ENCODE measurements at regions not wholly inside any gene's neighbourhood (a gene's known extent, or its start where the extent isn't known, plus 50 kb on each side); places are given as distances from the start of the nearest gene placed in this dataset.
"Not testable (repeated sequence)": the region's sequence is repeated elsewhere in the genome, so short reads cannot be mapped to it uniquely, and the experiment has no call there.

GRCh38 chr3:191148131-191148530 lies 50.9 kb upstream of the OSTN start:
- DNase-seq, result no peak

DNA sequence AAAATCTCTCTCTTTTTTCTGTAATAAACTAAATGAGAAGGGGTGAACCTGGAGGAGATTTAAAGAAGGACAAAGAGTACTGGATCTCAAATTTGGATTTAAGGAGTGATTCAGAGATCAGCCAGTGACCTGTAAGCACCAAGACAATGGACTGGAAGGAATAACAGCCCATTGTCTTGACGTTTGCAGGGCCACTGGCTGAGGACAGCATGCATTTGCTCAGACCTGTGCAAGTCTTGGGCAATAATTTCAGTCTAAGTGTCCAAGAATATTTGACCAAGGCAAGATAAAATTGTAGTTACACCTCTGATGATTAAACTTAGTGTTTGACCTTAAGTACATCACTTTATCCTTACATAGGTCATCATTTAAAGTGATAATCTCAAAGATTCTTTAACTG lies 55.8 kb upstream of the OSTN start:
- DNase-seq, result no peak

- DNase-seq, result no peak
Observed at GRCh38 chr3:191141728-191142127, 57.3 kb upstream of the OSTN start.

DNA sequence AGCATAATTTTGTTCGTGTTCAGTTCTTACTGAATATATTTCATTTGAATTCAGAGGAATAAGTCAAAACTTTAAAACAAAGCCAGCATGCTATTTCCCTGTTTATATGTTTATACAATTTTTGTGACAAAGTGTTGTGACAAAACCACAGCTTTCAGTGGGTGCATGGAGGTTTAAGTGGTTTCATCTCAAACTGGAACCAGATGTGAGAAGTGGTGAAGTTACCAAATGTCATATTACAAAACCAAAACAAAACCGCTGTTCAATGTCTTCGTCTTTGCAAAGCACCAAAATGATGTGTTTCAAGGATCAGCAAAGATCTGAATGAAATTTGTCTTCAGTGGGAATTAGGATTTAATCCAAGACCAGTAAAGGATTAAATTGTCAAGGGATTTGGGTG lies 59.3 kb upstream of the OSTN start:
- no peak for DNase-seq

GRCh38 chr3:191138937-191139336 lies 60.1 kb upstream of the OSTN start:
- DNase-seq, result no peak

DNA sequence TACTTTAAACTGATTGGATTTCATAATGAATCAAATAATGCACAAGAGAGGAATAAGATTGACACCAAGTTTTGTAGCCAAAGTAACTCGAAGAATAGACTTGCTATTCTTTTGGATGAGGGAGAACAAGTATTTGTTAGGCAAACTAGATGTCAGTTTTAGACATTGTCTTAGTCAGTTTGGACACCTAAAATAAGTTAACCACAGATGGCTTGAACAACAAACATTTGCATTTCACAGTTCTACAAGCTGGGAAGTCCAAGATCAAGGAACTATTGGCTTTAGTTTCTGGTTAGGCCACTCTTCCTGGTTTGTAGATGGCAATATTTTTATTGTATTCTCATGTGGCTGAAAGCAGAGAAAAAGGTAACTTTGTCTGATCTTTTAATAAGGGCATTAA lies 61.3 kb upstream of the OSTN start:
- DNase-seq, result no peak

DNA sequence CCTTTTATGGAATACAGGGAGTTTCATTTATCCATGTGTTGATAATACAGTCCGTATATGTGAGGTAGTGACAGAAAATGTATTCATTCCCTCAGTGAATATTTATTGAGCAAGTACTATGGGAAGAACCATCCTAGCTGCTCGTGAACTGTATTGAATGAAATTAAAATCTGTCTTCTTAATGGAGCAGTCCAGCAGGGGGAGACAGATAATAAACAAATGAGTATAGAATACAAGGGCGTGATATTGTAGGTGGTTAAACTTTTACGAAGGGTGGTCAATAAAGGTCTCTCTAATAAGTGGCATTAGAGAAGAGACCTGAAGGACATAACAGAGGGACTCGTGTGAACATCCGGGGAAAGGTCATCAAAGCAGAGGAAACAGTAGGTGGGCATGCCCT lies 62.7 kb upstream of the OSTN start:
- no peak for DNase-seq

- DNase-seq, result no peak
Observed at GRCh38 chr3:191135175-191135574, 63.9 kb upstream of the OSTN start.

DNA sequence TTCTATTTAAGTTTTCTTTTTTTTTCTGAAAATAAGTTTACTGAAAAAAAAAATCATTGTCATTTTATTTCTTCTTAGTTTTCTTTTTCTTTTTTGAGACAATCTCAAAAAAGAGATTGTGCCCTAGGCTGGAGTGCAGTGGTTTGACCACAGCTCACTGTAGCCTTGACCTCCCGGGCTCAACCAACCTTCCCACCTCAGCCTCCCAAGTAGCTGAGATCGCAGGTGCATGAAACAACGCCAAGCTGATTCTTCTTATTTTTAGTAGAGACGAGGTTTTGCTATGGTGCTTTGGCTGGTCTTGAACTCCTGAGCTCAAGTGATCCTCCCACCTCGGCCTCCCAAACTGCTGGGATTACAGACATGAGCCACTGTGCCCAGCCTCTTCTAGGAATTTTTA lies 65.7 kb upstream of the OSTN start:
- no peak for DNase-seq

DNA sequence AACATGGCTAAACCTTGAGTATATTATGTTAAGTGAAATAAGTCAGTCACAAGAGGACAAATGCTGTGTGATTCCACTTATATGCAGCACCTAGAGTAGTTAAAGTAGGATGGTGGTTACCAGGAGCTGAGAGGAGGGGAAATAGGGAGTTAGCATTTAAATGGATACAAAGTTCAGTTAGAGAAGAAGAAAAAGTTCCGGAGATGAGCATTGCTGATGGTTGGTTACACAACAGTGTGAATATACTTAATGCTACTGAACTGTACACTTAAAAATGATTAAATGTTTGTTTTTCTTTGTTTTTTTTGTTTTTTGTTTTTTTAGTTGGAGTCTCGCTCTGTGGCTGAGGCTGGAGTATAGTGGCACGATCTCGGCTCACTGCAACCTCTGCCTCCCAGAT lies 67.7 kb upstream of the OSTN start:
- DNase-seq, result no peak

DNA sequence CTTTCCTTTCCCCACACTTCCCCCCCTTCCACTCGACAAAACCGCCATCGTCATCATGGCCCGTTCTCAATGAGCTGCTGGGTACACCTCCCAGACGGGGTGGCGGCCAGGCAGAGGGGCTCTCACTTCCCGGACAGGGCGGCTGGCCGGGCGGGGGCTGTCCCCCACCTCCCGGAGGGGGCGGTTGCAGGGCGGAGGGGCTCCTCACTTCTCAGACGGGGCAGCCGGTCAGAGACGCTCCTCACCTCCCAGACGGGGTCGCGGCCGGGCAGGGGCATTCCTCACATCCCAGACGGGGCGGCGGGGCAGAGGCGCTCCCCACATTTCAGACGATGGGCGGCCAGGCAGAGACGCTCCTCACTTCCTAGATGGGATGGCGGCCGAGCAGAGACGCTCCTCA lies 74.2 kb upstream of the OSTN start:
- not testable (repeated sequence) for DNase-seq

DNA sequence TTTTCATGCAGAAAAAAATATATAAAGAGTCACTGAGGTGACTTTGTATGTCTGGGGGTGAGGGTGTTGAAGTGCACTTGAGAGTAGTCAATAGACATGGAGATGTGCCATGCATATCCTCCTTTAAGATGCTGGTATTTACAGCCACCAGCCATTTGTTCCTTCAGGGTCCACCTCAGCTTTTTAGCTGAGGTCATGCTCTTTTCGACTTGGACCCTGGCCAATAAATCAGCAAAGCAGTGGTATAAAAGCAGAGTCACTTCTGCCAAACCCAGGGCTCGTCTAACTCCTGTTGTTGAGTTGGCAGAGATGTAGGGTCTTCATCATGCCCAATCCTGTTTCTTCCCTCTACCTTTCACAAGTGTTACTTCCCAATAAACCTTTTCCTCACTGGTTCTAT lies 75.1 kb upstream of the OSTN start:
- no peak for DNase-seq

DNA sequence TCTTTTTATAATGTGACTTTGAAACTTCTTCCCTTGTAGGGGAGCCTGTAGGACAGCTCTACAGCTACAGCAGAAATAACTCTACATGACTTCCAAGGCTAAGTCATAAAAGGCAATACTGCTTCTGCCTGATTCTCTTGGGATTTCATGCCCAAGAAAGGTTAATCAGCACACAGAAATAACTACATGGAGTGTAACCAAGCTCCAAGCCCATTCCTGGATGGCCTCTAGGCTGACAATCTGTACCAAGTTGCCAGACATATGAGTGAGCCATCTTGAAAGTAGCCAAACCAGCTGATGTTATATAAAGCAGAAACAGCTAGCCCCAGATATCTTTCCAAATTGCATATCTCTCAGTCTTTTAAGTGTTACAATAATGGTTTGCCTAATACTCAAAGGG lies 75.8 kb upstream of the OSTN start:
- no peak for DNase-seq

DNA sequence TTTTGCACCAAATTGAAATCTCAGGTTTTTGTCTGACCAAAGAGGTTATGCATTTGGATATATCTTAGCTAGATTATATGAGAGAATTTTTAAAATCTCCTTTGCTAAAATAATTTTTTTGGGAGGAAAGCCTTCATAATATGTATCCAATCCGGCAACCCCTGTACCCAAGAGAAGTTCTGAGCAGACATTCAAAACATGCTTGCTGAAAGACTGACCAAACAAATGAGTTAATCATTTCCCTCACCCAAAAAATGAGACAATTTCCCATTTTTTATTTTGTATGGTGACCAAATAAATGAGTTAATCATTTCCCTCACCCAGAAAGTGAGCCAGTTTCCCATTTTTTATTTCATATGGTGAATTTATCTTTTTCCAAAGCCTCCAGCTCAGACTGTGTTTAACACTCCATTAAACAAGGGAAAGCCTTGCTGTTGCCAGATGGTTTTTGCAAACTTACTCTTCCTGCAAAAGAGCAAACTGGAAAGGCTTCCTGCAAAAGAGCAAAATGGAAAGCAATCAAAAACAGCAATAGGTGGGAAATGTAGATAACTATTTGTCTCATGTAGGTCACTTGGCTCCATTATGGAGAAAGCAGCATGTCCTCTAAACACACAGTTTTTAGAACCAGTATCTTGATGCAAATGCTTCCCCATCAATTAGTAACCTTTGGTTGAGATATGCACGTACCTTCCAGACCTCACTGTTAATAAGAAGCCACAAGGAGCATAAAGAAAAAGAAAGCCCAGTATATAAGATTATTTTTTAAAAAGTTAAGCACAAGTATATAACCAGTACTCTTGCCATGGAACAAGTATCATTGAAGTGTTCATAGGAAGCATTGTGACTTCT lies 78.4 kb upstream of the OSTN start:
- no peak for DNase-seq

DNA sequence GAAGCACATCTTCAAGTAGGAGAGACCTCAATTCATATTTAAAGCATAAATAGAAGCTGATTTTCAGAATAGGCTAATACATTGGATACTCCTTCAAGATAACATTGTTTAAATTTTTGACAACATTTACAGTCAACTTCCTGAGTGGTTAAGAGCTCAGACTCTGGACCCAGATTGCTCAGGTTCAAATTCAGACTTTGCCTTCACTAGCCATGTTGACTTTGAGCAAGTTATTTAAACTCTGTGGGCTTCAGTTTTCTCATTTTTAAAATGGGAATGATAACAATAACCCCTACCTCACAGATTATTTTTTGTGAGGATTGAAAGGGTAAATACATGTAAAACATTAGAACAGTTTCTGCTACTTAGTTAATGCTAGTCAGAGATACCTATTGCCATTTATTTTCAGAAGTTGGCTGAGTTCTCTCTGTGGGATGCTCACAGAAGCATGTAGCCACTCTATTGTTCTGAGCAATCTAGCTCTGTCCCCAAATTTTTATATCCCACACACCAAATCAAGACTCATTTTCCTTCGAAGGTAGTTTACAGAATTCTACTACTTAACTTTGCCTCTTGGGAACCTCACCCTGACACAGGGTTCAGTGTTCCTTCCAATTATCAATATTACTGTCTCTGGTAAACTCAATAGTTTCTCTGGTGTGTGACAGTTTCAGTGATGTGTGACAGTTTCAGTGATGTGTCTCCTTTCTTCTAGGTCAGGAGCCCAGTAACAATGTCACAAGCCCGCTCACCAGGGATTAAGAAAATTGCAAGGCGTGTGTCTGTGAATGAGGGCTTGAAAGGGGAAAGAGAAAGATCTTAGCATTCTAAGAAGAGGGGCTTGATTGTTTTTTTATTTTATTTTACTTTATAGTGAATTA lies 79.4 kb upstream of the OSTN start:
- DNase-seq, result no peak

- DNase-seq, result no peak
Observed at GRCh38 chr3:191111722-191112121, 87.3 kb upstream of the OSTN start.

DNA sequence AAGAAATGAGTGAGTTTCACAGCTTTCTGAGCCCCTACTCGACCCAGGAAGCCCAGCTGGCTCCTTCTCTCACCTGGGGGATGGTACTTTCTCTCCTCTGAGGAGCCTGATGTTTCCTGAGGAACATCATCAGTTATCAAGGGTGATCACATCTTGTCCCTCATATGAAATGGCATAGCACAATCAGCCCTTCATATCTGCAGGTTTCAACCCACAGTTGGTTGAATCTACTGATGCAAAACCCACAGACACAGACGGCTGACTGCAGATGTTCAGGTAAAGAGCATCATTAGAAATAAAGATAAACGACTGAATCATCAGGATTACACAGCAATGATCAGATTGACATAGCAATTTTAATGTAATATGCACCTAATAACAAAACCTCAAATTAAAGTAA lies 93.6 kb upstream of the OSTN start:
- no peak for DNase-seq

DNA sequence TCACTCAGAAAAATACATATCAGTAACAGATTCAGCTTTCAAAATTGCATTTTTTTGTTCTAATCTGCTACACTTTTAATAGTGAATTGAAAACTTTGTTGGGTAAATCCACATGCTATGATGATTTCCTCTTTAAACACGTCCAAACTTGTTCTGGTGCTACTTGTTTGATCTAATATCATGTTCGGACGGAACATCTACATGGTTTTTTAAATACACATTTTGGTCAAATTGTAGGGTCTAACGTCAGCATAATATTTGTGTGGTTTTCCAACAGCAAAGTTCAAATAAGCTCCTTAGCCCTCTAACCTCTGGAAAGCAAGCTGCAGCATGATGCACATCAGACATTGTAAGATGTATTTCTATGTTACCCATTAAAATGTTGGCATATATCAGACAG lies 98.5 kb upstream of the OSTN start:
- no peak for DNase-seq

- no peak for DNase-seq
Observed at GRCh38 chr3:191094057-191094845, 104.8 kb upstream of the OSTN start.

GRCh38 chr3:191087391-191087790 lies 111.7 kb upstream of the OSTN start:
- no peak for DNase-seq

DNA sequence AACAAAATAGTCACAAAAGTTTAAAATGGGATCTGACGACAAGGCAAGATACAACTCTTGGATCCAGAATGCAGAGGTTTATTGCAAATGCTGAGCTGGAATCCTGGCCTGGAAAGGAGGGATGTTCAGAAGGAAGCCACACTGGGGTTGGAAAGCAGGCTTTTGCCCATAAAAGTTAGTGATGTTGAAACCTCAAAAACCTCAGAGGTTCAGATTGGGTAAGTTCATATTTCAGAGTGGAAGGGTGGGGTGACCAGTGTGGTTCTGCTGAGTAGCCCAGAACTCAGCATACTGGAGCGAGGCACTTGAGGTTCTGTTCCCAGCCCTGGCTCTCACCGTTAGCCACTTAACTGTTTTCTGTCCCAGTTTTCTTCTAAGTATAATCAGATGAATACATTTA lies 114.0 kb upstream of the OSTN start:
- DNase-seq, result no peak

DNA sequence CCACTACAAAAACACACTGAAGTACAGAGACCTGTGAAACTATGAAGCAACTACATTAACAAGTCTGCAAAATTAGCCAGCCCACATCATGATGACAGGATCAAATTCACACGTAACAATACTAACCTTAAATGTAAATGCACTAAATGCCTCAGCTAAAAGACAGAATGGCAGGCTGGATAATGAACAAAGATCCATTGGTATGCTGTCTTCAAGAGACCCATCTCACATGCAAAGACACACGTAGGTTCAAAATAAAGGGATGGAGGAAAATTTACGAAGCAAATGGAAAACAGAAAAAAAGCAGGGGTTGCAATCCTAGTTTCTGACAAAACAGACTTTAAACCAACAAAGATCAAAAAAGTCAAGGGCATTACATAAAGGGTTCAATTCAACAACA lies 120.1 kb upstream of the OSTN start:
- not testable (repeated sequence) for DNase-seq

Data from nucleus accumbens (tissue), 56 donors.